H1 (cell line): ENCODE measurements at regions not wholly inside any gene's neighbourhood (a gene's known extent, or its start where the extent isn't known, plus 50 kb on each side); places are given as distances from the start of the nearest gene placed in this dataset.

Source experiments
- CTBP2 ChIP-seq: IDR thresholded peaks from 2 replicates; pipeline ENCODE4 v1.7.0; 2011; ENCODE audit warnings: borderline replicate concordance, mild to moderate bottlenecking, moderate library complexity, mixed read lengths, low read length; ENCODE audit not compliant: insufficient read depth, insufficient read length
- E2F6 ChIP-seq: IDR thresholded peaks from 2 replicates; pipeline ENCODE4 v1.6.1; 2012; ENCODE audit warnings: inconsistent platforms
- POLR2AphosphoS5 ChIP-seq: IDR thresholded peaks from 2 replicates; pipeline ENCODE4 v1.6.1; 2011; ENCODE audit warnings: low read depth, low read length

- no peak for TF ChIP-seq E2F6
- no peak for TF ChIP-seq POLR2AphosphoS5
- TF ChIP-seq CTBP2, result no peak
- TF ChIP-seq, all 59 proteins: peak for 0
Observed at GRCh38 chr4:127007305-127007704, 625.5 kb upstream of the INTU start (continued).
